ENCODE measurements at regions not wholly inside any gene's neighbourhood (a gene's known extent, or its start where the extent isn't known, plus 50 kb on each side); places are given as distances from the start of the nearest gene placed in this dataset.

DNA sequence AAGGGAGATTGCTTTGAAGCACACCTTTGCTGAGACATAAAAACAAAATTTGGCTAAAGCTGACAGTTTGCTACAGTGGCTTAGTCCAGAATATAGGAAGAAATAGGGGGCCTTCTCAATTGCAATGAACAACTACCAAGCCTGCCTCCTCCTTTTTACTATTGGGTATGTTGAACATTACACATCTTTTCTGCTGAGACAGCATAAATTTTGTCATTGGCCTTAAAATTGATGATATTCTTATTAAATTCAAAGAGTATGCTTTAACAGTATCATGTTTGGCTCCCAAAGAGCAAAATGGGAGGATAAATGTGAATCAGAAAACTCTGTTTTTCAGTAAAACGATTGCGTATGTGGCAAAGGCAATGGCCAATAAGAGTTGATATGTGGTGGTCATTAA is 721.9 kb upstream of the IGFBP7 start:
- TF ChIP-seq, protein P1, sequence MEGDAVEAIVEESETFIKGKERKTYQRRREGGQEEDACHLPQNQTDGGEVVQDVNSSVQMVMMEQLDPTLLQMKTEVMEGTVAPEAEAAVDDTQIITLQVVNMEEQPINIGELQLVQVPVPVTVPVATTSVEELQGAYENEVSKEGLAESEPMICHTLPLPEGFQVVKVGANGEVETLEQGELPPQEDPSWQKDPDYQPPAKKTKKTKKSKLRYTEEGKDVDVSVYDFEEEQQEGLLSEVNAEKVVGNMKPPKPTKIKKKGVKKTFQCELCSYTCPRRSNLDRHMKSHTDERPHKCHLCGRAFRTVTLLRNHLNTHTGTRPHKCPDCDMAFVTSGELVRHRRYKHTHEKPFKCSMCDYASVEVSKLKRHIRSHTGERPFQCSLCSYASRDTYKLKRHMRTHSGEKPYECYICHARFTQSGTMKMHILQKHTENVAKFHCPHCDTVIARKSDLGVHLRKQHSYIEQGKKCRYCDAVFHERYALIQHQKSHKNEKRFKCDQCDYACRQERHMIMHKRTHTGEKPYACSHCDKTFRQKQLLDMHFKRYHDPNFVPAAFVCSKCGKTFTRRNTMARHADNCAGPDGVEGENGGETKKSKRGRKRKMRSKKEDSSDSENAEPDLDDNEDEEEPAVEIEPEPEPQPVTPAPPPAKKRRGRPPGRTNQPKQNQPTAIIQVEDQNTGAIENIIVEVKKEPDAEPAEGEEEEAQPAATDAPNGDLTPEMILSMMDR (conservative IDR thresholded peaks at IDR 0.05; ENCODE audit: low read depth, low read length) = no peak
- TF ChIP-seq EZH2 (IDR thresholded peaks at IDR 0.05; ENCODE audit: low read length, unreplicated experiment) = no peak

All from PC-3 (cell line).